ENCODE measurements at regions not wholly inside any gene's neighbourhood (a gene's known extent, or its start where the extent isn't known, plus 50 kb on each side); places are given as distances from the start of the nearest gene placed in this dataset.

DNA sequence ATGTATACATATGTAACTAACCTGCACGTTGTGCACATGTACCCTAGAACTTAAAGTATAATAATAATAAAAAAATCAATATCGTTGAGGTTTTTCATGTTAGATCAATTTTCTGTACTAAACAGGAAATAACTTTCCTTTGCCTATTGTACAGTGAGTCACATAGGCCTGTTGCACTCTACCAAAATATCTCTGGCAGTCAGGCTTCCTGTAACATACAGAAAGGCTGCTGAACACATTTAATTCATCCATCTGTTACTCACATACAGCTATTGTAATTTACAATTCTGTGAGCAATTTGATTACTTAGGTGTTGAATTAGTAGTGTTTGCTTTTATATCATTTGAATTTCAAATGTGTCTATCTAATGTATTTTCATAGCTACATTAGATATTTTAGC is 427.8 kb downstream of the TMA16 start:
- no peak overlapping the region for H3K27ac Mint-ChIP-seq
- TF ChIP-seq, protein P1, sequence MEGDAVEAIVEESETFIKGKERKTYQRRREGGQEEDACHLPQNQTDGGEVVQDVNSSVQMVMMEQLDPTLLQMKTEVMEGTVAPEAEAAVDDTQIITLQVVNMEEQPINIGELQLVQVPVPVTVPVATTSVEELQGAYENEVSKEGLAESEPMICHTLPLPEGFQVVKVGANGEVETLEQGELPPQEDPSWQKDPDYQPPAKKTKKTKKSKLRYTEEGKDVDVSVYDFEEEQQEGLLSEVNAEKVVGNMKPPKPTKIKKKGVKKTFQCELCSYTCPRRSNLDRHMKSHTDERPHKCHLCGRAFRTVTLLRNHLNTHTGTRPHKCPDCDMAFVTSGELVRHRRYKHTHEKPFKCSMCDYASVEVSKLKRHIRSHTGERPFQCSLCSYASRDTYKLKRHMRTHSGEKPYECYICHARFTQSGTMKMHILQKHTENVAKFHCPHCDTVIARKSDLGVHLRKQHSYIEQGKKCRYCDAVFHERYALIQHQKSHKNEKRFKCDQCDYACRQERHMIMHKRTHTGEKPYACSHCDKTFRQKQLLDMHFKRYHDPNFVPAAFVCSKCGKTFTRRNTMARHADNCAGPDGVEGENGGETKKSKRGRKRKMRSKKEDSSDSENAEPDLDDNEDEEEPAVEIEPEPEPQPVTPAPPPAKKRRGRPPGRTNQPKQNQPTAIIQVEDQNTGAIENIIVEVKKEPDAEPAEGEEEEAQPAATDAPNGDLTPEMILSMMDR (IDR thresholded peaks at IDR 0.05; ENCODE audit: unreplicated experiment in 3 of 3), result no peak
- no peaks in the 10 kb centered on the region for H3K36me3 Mint-ChIP-seq (ENCODE audit: low read depth)
- no peak overlapping the region for H3K4me3 Mint-ChIP-seq
- H3K9me3 Mint-ChIP-seq, result no peaks in the 10 kb centered on the region
- H3K4me1 Mint-ChIP-seq, result no peaks in the 10 kb centered on the region
- no peaks in the 10 kb centered on the region for H3K27me3 Mint-ChIP-seq (ENCODE audit: low read depth)

DNA sequence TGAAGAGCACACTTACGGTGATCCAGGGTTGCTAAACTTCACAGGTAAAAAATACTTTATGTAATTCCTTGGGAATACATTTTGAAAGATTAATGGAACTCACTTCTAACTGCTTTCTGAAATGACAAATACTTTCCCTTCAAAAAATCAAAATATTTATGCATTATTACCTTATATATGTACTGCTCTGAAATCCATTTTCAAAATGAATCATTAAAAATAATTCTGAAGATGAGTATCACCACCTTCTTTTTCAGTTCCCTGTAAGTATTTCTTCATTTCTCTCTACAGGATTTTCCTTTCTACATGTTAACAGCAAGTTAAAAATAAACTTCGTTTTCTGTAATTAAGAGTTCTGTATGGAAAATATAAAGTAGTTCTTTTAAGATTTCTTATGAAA is 428.6 kb downstream of the TMA16 start:
- Mint-ChIP-seq H3K4me1 (no peaks in the 10 kb centered on the region), H3K36me3 (ENCODE audit: low read depth) (no peaks in the 10 kb centered on the region), H3K9me3 (no peaks in the 10 kb centered on the region)

DNA sequence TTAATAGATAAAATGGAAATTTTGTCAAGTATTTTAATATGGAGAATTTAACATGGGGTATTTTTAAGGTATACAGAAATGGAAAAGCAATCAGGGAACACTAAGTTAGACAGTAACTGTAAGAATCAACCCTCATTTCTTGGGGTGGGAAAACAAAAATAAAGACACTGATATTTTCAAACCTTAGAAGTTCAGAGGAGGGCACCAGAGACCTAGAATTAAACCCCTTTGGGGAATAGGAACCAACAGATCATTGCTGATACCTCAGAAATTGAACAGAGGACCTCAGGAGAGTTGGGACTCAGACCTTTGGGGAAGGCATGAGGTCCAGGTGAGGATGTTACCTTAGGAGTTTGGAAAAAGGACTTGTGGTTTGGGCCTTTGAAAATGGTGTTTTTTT is 435.6 kb downstream of the TMA16 start:
- H3K9me3 Mint-ChIP-seq, result no peaks in the 10 kb centered on the region
- no peak overlapping the region for H3K4me3 Mint-ChIP-seq
- no peaks in the 10 kb centered on the region for H3K27me3 Mint-ChIP-seq (ENCODE audit: low read depth)
- H3K27ac Mint-ChIP-seq, result no peak overlapping the region
- no peaks in the 10 kb centered on the region for H3K36me3 Mint-ChIP-seq (ENCODE audit: low read depth)
- no peaks in the 10 kb centered on the region for H3K4me1 Mint-ChIP-seq
- TF ChIP-seq, protein P1 (IDR thresholded peaks at IDR 0.05; ENCODE audit: unreplicated experiment in 3 of 3), result no peak

More for the DNA sequence above, 428.6 kb downstream of the TMA16 start:
- no peak overlapping the region for H3K4me3 Mint-ChIP-seq
- TF ChIP-seq, protein P1 (IDR thresholded peaks at IDR 0.05; ENCODE audit: unreplicated experiment in 3 of 3), result no peak
- no peaks in the 10 kb centered on the region for H3K27me3 Mint-ChIP-seq (ENCODE audit: low read depth)
- no peak overlapping the region for H3K27ac Mint-ChIP-seq

DNA sequence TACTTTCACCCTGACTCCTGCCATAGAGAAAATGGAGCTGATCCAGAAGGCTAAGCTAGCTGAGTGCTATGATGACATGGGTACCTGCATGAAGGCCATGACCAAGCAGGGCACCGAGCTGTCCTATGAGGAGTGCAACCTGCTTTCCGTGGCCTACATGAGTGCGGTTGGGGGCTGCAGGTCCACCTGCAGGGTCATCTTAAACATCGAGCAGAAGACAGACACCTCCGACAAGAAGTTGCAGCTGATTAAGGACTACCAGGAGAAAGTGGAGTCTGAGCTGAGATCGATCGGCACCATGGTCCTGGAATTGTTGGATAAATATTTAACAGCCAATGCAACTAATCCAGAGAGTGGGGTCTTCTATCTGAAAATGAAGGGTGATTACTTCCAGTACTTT is 438.0 kb downstream of the TMA16 start:
- Mint-ChIP-seq H3K27ac (no peak overlapping the region), H3K4me1 (no peaks in the 10 kb centered on the region), H3K36me3 (ENCODE audit: low read depth) (no peaks in the 10 kb centered on the region), H3K9me3 (no peaks in the 10 kb centered on the region), H3K4me3 (no peak overlapping the region), H3K27me3 (ENCODE audit: low read depth) (no peaks in the 10 kb centered on the region)
- TF ChIP-seq, protein P1 (IDR thresholded peaks at IDR 0.05; ENCODE audit: unreplicated experiment in 3 of 3), result no peak

DNA sequence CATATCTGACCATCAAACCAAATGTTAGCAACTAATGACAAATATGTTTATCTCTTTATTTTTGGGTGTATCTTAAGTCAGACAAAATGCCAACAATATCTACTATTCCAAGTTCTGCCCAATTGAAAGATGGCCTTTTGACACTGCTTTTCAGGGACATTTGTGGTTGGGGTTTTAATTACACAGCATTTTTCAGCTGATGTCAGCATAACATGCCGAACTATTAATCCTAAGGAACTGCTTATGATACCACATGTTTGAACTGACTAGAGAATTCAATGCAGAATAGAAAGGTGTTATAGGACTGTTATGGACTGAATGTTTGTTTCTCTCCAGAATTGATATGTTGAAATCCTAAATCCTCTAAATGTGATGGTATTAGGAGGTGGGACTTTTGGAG is 445.1 kb downstream of the TMA16 start:
- Mint-ChIP-seq H3K27me3 (ENCODE audit: low read depth) (no peaks in the 10 kb centered on the region), H3K36me3 (ENCODE audit: low read depth) (no peaks in the 10 kb centered on the region), H3K4me3 (no peak overlapping the region), H3K9me3 (no peaks in the 10 kb centered on the region), H3K27ac (no peak overlapping the region), H3K4me1 (no peaks in the 10 kb centered on the region)
- TF ChIP-seq, protein P1 (IDR thresholded peaks at IDR 0.05; ENCODE audit: unreplicated experiment in 3 of 3), result no peak

DNA sequence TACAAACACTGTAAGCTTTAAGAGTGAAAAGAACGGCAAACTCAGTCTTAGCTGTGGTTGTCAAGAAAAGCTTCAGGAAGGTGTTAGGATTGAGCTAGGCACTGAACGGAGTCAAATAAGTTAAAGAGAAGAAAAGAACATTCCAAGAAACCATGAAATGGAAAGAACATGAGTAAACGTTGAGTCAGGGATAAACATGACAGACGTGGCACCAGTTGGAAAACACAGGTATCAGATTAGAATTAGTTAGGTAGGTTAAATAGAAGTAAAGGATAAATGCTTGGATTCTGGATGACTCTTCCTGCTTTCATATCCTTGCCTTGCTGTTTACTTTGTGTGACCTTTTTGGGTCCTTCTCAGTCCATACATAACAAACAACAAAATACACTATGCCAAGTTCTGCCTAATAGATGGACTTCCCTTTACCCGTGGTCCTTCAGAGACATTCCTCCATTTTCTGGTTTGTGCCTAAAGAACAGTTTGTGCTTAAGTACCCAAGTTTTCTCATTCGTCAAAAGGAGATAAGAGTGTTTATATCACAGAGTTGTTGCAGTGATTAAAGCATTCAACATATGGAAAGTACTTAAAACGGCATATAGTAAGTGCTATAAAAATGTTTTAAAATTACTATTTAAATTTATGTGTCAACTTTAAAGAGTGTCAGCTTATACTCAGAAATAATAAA is 446.9 kb downstream of the TMA16 start:
- Mint-ChIP-seq H3K27ac (no peak overlapping the region), H3K9me3 (no peaks in the 10 kb centered on the region), H3K27me3 (ENCODE audit: low read depth) (no peaks in the 10 kb centered on the region), H3K36me3 (ENCODE audit: low read depth) (no peaks in the 10 kb centered on the region), H3K4me3 (no peak overlapping the region), H3K4me1 (no peaks in the 10 kb centered on the region)
- TF ChIP-seq, protein P1 (IDR thresholded peaks at IDR 0.05; ENCODE audit: unreplicated experiment in 3 of 3), result no peak

Measured in nephron (organoid).